ENCODE measurements at regions not wholly inside any gene's neighbourhood (a gene's known extent, or its start where the extent isn't known, plus 50 kb on each side); places are given as distances from the start of the nearest gene placed in this dataset.

GRCh38 chr2:76639171-76639680 is 883.0 kb downstream of the LRRTM4 start:
- no peak for TF ChIP-seq ZFX (IDR thresholded peaks at IDR 0.05; ENCODE audit: borderline replicate concordance)
- TF ChIP-seq, protein P1, sequence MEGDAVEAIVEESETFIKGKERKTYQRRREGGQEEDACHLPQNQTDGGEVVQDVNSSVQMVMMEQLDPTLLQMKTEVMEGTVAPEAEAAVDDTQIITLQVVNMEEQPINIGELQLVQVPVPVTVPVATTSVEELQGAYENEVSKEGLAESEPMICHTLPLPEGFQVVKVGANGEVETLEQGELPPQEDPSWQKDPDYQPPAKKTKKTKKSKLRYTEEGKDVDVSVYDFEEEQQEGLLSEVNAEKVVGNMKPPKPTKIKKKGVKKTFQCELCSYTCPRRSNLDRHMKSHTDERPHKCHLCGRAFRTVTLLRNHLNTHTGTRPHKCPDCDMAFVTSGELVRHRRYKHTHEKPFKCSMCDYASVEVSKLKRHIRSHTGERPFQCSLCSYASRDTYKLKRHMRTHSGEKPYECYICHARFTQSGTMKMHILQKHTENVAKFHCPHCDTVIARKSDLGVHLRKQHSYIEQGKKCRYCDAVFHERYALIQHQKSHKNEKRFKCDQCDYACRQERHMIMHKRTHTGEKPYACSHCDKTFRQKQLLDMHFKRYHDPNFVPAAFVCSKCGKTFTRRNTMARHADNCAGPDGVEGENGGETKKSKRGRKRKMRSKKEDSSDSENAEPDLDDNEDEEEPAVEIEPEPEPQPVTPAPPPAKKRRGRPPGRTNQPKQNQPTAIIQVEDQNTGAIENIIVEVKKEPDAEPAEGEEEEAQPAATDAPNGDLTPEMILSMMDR (IDR thresholded peaks at IDR 0.05) = no peak
- no peak overlapping the region for H3K27ac ChIP-seq

DNA sequence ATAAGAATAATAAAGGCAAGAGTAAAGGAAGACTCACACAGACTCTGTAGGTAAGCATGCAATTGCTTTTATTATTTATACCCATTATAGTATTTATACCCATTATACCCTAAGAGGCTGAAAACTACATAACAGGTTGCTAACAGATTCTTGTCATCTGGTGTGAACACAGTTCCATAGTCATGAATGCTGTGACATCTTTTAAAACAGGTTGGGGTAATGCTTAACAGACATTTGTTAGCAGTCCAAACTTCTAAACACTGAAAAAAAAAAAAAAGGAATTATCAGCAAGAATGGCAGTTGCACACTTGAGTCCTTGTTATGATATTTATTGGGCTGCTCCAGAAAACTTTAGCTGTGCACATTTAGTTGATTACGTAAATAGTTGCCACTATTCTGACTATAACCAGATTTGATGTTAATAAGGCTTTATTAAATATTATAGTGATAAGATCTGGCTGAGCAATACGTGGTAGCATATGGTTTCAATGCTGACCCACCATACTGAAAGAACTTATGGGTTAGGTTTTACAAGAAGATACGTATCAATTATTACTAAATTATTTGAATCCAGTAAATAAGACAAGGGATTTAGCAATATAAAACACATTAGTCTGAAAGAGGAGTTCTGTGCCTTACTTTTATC is 888.8 kb downstream of the LRRTM4 start:
- TF ChIP-seq ZFX (IDR thresholded peaks at IDR 0.05; ENCODE audit: borderline replicate concordance) = no peak
- TF ChIP-seq, protein P1 (IDR thresholded peaks at IDR 0.05) = no peak
- no peak overlapping the region for H3K27ac ChIP-seq

- TF ChIP-seq ZFX (IDR thresholded peaks at IDR 0.05; ENCODE audit: borderline replicate concordance) = no peak
- TF ChIP-seq, protein P1 (IDR thresholded peaks at IDR 0.05) = no peak
- no peak overlapping the region for H3K27ac ChIP-seq
These were observed 897.1 kb downstream of the LRRTM4 start for GRCh38 chr2:76625101-76625500.

GRCh38 chr2:76613330-76613729 is 902.6 kb upstream of the GCFC2 start:
- H3K27ac ChIP-seq = no peak overlapping the region
- no peak for TF ChIP-seq ZFX (IDR thresholded peaks at IDR 0.05; ENCODE audit: borderline replicate concordance)
- TF ChIP-seq, protein P1 (IDR thresholded peaks at IDR 0.05) = no peak

GRCh38 chr2:76612764-76613163 is 902.0 kb upstream of the GCFC2 start:
- H3K27ac ChIP-seq = no peak overlapping the region
- TF ChIP-seq, protein P1 (IDR thresholded peaks at IDR 0.05) = no peak
- no peak for TF ChIP-seq ZFX (IDR thresholded peaks at IDR 0.05; ENCODE audit: borderline replicate concordance)

GRCh38 chr2:76610451-76610850 is 899.7 kb upstream of the GCFC2 start:
- H3K27ac ChIP-seq = no peak overlapping the region
- TF ChIP-seq ZFX (IDR thresholded peaks at IDR 0.05; ENCODE audit: borderline replicate concordance) = no peak
- TF ChIP-seq, protein P1 (IDR thresholded peaks at IDR 0.05) = no peak

- TF ChIP-seq, protein P1 (IDR thresholded peaks at IDR 0.05) = peak; percentile 92
- TF ChIP-seq ZFX (IDR thresholded peaks at IDR 0.05; ENCODE audit: borderline replicate concordance) = no peak
These were observed 889.1 kb upstream of the GCFC2 start for GRCh38 chr2:76599732-76600368.

More at GRCh38 chr2:76599732-76600368, 889.1 kb upstream of the GCFC2 start:
- peak overlapping the region; percentile 38 for H3K27ac ChIP-seq
